ENCODE measurements at regions not wholly inside any gene's neighbourhood (a gene's known extent, or its start where the extent isn't known, plus 50 kb on each side); places are given as distances from the start of the nearest gene placed in this dataset.
"Not testable (repeated sequence)": the region's sequence is repeated elsewhere in the genome, so short reads cannot be mapped to it uniquely, and the experiment has no call there.

DNA sequence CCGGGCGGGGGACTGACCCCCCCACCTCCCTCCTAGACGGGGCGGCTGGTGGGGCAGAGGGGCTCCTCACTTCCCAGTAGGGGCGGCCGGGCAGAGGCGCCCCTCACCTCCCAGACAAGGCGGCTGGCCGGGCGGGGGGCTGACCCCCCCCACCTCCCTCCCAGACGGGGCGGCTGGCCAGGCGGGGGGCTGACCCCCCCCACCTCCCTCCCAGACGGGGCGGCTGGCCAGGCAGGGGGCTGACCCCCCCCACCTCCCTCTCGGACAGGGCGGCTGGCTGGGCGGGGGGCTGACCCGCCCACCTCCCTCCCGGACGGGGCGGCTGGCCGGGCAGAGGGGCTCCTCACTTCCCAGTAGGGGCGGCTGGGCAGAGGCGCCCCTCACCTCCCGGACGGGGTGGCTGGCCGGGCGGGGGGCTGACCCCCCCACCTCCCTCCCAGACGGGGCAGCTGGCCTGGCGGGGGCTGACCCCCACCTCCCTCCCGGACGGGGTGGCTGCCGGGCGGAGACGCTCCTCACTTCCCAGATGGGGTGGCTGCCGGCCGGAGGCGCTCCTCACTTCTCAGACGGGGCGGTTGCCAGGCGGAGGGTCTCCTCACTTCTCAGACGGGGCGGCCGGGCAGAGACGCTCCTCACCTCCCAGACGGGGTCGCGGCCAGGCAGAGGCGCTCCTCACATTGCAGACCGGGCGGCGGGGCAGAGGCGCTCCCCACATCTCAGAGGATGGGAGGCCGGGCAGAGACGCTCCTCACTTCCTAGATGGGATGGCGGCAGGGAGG lies 71.4 kb upstream of the LRPPRC start:
- TF ChIP-seq, protein P1, sequence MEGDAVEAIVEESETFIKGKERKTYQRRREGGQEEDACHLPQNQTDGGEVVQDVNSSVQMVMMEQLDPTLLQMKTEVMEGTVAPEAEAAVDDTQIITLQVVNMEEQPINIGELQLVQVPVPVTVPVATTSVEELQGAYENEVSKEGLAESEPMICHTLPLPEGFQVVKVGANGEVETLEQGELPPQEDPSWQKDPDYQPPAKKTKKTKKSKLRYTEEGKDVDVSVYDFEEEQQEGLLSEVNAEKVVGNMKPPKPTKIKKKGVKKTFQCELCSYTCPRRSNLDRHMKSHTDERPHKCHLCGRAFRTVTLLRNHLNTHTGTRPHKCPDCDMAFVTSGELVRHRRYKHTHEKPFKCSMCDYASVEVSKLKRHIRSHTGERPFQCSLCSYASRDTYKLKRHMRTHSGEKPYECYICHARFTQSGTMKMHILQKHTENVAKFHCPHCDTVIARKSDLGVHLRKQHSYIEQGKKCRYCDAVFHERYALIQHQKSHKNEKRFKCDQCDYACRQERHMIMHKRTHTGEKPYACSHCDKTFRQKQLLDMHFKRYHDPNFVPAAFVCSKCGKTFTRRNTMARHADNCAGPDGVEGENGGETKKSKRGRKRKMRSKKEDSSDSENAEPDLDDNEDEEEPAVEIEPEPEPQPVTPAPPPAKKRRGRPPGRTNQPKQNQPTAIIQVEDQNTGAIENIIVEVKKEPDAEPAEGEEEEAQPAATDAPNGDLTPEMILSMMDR (IDR thresholded peaks at IDR 0.05; ENCODE audit: low read length) = not testable (repeated sequence)
- not testable (repeated sequence) for TF ChIP-seq EZH2 (IDR thresholded peaks at IDR 0.05; ENCODE audit: borderline replicate concordance, low read length)
